Breast epithelium (tissue), 4 donors: ENCODE measurements at regions not wholly inside any gene's neighbourhood (a gene's known extent, or its start where the extent isn't known, plus 50 kb on each side); places are given as distances from the start of the nearest gene placed in this dataset.

Experiments
- DNase-seq, 2 donors: peaks; one replicate each; pipeline ENCODE4 v3.0.0-alpha.2; 2019; ENCODE audit warnings: low spot score in 2 of 2
- H3K27ac ChIP-seq, 2 donors: fragments of 200-600 bp; sonication (generic) in 1 of 2; one replicate each; pipeline ENCODE4 v1.5.1; 2016 to 2019; ENCODE audit warnings: mild to moderate bottlenecking in 1 of 2
- H3K27me3 ChIP-seq, 2 donors: fragments of 200-600 bp; sonication (generic) in 1 of 2; one replicate each; pipeline versions ENCODE4 v1.5.1 to v1.6.0; 2017 to 2019; ENCODE audit warnings: control low read depth in 1 of 2, mild to moderate bottlenecking in 1 of 2
- H3K36me3 ChIP-seq: fragments of 200-600 bp; one replicate; pipeline ENCODE4 v1.5.1; 2019
- H3K4me1 ChIP-seq, 2 donors: fragments of 200-600 bp; sonication (generic); one replicate each; pipeline ENCODE4 v1.5.1; 2016 to 2019; ENCODE audit warnings: control low read depth in 1 of 2
- H3K4me3 ChIP-seq, 3 donors: fragments of 200-600 bp; sonication (generic); 1 replicate in 2 of 3; 2 replicates in 1 of 3; pipeline ENCODE4 v1.5.1; 2016 to 2019; ENCODE audit warnings: mild to moderate bottlenecking in 3 of 3, moderate library complexity in 2 of 3
- H3K9me3 ChIP-seq, 2 donors: fragments of 200-600 bp; sonication (generic) in 1 of 2; one replicate each; pipeline ENCODE4 v1.5.1; 2016 to 2019; ENCODE audit warnings: control low read depth in 1 of 2
- CTCF ChIP-seq, 3 donors: fragments of 450-650 bp; IDR thresholded peaks; one replicate each; pipeline ENCODE4 v1.5.1; 2016 to 2017; ENCODE audit warnings: antibody characterized with exemption in 3 of 3, mild to moderate bottlenecking in 3 of 3, moderate library complexity in 3 of 3
- POLR2A ChIP-seq: fragments of 450-650 bp; IDR thresholded peaks from one replicate; pipeline ENCODE4 v1.6.1; 2016; ENCODE audit warnings: antibody characterized with exemption, mild to moderate bottlenecking, moderate library complexity
- POLR2AphosphoS5 ChIP-seq, 3 donors: sonication (generic); formaldehyde crosslinking; IDR thresholded peaks; one replicate each; pipeline ENCODE4 v1.6.1; 2017; ENCODE audit warnings: antibody characterized with exemption in 3 of 3
- intact Hi-C: fragments of 100-400 bp; cut with DNase I; formaldehyde crosslinking; loops from one replicate; pipeline ENCODE4 v1.15.1; 2023; ENCODE audit warnings: low total_unique reads

DNA sequence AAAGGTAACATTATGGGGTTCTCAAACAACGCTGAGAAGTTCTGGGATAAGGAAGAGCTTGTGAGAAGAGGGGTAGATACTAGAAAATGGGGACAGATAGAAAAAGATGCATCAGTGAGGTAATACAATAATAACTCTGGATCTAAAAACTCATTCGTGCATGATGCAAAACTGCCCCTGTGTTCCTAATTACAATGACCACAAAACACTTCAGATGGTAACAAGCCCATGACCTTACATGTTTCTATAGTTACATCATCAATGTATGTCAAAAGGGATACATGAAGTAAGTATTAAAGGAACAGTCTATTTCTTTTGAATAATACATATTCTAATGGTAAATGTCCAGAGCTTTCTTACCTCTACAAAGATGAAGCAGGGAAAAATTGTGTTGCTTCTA, 110.6 kb upstream of the PLPPR5 start:
- no peaks in the 10 kb centered on the region for H3K27me3 ChIP-seq
- intact Hi-C loops: no loop called here
- no peak overlapping the region for H3K4me3 ChIP-seq
- no peak overlapping the region for H3K27ac ChIP-seq
- H3K36me3 ChIP-seq: no peaks in the 10 kb centered on the region
- no peaks in the 10 kb centered on the region for H3K9me3 ChIP-seq
- H3K4me1 ChIP-seq: no peaks in the 10 kb centered on the region
- TF ChIP-seq CTCF (IDR thresholded peaks at IDR 0.05) (no peak), POLR2A (no peak), POLR2AphosphoS5 (IDR thresholded peaks at IDR 0.05) (no peak)
- no peak for DNase-seq

DNA sequence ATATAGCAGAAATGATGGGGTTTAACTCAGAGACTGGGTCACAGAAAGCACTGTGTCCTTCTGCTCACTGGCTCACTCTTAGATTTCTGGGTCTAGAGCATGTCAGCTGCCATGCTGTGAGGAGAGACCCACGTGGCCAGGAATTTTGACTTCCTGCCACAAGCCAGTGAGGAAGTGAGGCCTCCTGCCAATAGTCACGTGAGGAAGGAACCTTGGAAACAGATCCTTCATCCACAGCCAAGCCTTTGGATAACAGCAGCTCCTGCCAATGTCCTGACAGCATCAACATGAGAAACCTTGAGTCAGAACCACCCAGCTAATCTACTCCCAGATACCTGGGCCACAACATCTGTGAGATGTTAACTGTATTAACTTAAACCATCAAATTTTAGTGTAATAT, 114.5 kb upstream of the PLPPR5 start:
- TF ChIP-seq POLR2AphosphoS5 (IDR thresholded peaks at IDR 0.05) (no peak), POLR2A (no peak), CTCF (IDR thresholded peaks at IDR 0.05) (no peak)
- intact Hi-C loops: no loop called here
- no peak for DNase-seq
- no peak overlapping the region for H3K4me3 ChIP-seq
- H3K36me3 ChIP-seq: no peaks in the 10 kb centered on the region
- H3K9me3 ChIP-seq: no peaks in the 10 kb centered on the region
- H3K27me3 ChIP-seq: no peaks in the 10 kb centered on the region
- no peaks in the 10 kb centered on the region for H3K4me1 ChIP-seq
- H3K27ac ChIP-seq: no peak overlapping the region

- TF ChIP-seq POLR2A: no peak
- TF ChIP-seq POLR2AphosphoS5 (IDR thresholded peaks at IDR 0.05): no peak
- no peak for TF ChIP-seq CTCF (IDR thresholded peaks at IDR 0.05)
- Histone ChIP-seq H3K4me1 (no peaks in the 10 kb centered on the region), H3K36me3 (no peaks in the 10 kb centered on the region), H3K27ac (no peak overlapping the region), H3K27me3 (no peaks in the 10 kb centered on the region), H3K9me3 (peaks cover 4 to 10% of the 10 kb centered on the region in 2 donors), H3K4me3 (no peak overlapping the region)
- no peak for DNase-seq
- intact Hi-C loops: no loop called here
Measured at GRCh38 chr1:99122039-99122438, 117.4 kb upstream of the PLPPR5 start.

- Histone ChIP-seq H3K4me1 (no peaks in the 10 kb centered on the region), H3K36me3 (no peaks in the 10 kb centered on the region), H3K9me3 (peaks cover 4 to 10% of the 10 kb centered on the region in 2 donors), H3K4me3 (no peak overlapping the region), H3K27ac (no peak overlapping the region), H3K27me3 (no peaks in the 10 kb centered on the region)
- DNase-seq: no peak
- no peak for TF ChIP-seq POLR2A
- no peak for TF ChIP-seq POLR2AphosphoS5 (IDR thresholded peaks at IDR 0.05)
- no peak for TF ChIP-seq CTCF (IDR thresholded peaks at IDR 0.05)
- intact Hi-C loops: no loop called here
Measured at GRCh38 chr1:99123936-99124335, 119.3 kb upstream of the PLPPR5 start.

DNA sequence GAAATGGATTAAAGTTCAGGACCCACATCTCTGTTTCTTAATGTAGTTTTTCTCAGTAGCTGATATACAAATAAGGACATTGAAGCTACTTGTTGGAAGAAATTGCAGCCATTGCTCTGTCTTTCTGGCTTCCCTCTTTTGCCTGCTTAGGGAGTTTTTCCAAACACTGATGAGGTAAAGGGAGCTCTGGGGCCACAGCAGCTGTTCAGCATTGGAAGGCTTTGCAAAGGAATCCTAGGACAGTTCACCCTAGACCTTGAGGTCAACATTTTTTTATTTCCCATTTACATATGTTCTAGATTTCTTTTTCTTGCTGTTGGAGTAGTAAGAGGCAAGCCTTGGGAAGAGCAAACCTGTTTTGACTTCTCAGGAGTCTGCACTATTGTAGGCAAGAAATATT, 126.9 kb upstream of the PLPPR5 start:
- Histone ChIP-seq H3K4me1 (no peaks in the 10 kb centered on the region), H3K36me3 (no peaks in the 10 kb centered on the region), H3K27ac (no peak overlapping the region), H3K27me3 (no peaks in the 10 kb centered on the region), H3K9me3 (peaks cover under 1 to 5% of the 10 kb centered on the region in 2 donors), H3K4me3 (no peak overlapping the region)
- TF ChIP-seq CTCF (IDR thresholded peaks at IDR 0.05): no peak
- no peak for TF ChIP-seq POLR2A
- no peak for TF ChIP-seq POLR2AphosphoS5 (IDR thresholded peaks at IDR 0.05)
- intact Hi-C loops: no loop called here
- DNase-seq: no peak
